GM12864 (cell line): ENCODE measurements at regions not wholly inside any gene's neighbourhood (a gene's known extent, or its start where the extent isn't known, plus 50 kb on each side); places are given as distances from the start of the nearest gene placed in this dataset.

ENCODE experiments used
- DNase-seq: peaks from one replicate; pipeline ENCODE4 v3.0.0-alpha.2; 2011; ENCODE audit warnings: low read depth
- H3K4me3 ChIP-seq: 2 replicates; pipeline ENCODE4 v1.5.1; 2011; ENCODE audit warnings: mild to moderate bottlenecking, low read depth, low read length, control low read depth
- TF ChIP-seq, protein P1 (sequence below): IDR thresholded peaks from 2 replicates; pipeline ENCODE4 v1.5.1; 2011; ENCODE audit warnings: low read depth, mild to moderate bottlenecking, moderate library complexity, low read length, control low read depth, inconsistent platforms; ENCODE audit errors: missing control alignments

DNA sequence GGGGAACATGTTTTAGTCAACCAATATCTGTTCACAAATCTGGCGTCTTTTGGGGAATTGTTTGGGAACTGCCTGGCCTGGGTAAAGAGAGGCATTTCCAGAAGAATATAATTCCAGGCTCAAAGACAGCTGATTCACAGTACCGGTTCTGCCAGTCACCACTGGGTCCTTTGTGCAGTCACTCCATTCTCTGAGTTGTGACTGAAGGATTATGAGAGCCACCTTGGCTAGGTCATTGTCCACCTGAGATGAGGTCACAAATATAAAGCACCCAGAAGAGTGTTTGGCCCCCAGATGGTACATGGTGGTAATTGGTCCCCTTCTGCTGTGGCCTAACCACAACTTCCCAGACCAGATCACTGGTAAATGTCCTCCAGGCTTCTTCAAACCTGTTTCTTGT, 121.0 kb upstream of the SPACA1 start:
- TF ChIP-seq, protein P1, sequence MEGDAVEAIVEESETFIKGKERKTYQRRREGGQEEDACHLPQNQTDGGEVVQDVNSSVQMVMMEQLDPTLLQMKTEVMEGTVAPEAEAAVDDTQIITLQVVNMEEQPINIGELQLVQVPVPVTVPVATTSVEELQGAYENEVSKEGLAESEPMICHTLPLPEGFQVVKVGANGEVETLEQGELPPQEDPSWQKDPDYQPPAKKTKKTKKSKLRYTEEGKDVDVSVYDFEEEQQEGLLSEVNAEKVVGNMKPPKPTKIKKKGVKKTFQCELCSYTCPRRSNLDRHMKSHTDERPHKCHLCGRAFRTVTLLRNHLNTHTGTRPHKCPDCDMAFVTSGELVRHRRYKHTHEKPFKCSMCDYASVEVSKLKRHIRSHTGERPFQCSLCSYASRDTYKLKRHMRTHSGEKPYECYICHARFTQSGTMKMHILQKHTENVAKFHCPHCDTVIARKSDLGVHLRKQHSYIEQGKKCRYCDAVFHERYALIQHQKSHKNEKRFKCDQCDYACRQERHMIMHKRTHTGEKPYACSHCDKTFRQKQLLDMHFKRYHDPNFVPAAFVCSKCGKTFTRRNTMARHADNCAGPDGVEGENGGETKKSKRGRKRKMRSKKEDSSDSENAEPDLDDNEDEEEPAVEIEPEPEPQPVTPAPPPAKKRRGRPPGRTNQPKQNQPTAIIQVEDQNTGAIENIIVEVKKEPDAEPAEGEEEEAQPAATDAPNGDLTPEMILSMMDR: no peak
- no peak for DNase-seq
- no peak overlapping the region for H3K4me3 ChIP-seq

DNA sequence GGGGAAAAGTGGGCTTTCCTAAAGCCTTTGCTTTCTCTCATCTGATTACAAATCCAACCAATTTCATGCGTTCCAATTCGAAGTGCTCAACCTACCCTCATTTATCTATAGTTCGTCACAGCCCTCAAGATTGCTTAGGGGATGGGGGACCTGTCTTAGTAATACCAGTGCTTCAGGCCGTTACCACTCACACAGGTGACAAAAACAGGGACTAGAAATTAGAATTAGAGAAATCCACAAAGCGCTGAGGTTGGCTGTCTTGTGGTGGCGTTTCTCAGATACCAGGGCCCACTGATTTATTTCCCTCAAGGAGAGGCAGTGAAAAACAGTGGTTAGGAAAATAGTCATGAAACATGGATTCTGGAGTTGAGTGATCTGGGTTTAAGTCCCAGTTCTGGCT, 121.6 kb upstream of the SPACA1 start:
- TF ChIP-seq, protein P1: no peak
- no peak for DNase-seq

DNA sequence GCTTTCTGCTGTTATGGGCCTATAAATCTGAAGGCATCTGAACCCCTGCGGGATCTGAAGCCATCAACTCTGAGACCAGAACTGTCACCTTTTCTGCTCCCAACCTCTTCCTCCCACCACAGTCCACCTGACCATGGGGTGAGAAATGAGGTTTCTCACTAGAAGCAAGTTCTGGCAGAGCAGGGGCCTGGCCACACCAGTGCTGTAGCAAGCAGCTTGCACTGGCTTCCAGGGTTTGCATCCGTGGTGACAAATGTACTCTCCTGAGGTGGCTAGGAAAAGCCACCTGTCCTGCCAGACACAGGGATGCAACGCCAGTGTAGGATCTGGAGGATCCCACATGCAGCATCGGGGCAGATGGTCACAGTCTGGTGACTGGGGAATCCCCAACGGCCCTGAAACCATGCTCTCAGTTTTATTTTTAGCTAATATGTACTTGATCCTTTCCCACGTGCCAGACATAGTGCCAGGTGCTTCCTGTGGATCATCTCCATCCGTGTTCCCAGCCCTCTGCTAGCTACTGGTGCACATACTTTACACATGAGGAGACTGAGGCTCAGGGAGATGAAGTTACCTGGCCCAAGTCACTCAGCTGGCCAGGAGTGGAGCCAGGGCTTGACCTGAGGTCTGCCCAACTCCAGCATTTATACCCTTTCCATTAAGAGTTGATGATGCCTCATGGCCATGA, 122.1 kb upstream of the SPACA1 start:
- TF ChIP-seq, protein P1: no peak
- DNase-seq: peak; percentile 60
- no peak overlapping the region for H3K4me3 ChIP-seq

More for the DNA sequence above, 121.6 kb upstream of the SPACA1 start:
- no peak overlapping the region for H3K4me3 ChIP-seq

DNA sequence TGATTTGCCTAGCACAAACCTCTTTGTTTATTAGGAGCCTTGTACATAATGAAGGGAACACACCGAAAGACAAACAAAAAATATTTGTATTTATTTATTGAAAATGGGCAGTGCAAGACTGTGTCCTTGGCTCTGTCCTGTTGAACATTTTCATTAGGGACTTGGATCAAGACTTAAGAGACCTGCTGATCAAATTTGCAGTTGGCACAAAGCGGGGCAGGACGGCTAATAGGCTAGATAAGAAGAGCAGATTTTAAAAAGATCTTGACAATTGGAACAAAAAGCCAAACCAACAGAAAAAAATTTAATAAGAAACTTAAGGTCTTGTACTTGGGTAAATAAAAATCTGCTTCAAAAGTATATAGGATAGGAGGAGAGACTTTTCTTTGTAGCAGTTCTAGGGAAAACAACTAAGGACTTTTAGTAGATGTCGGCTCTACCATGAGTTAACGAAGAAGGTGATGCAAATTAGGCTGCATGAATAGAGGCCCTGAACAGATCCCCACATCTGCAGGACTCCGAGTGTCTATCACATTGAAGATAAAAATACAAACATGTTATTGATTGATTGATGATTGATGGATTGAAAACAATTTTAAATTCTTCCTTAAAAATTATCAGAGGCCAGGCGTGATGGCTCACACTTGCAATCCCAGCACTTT, 124.1 kb upstream of the SPACA1 start:
- DNase-seq: no peak
- TF ChIP-seq, protein P1: no peak
- H3K4me3 ChIP-seq: no peak overlapping the region

DNA sequence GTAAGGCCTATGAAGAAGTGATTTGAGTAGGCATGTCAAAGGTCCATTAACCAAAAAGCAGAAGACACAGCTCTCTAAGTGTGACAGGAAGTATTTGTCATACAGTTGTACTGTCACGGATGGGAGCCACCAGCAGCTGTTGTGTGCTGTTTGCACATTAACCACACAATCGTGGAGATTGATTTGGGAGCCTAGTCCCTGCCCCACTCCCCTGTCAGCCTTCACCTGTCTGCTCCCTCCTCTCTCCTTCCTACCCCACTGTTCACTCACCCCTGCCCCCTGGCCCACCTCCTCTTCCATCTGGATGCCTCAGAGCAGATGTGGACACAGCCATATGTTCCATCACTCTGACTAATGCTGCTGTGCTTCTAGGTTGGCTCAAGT, 124.7 kb upstream of the SPACA1 start:
- DNase-seq: peak; percentile 83
- H3K4me3 ChIP-seq: no peak overlapping the region
- TF ChIP-seq, protein P1: no peak

DNA sequence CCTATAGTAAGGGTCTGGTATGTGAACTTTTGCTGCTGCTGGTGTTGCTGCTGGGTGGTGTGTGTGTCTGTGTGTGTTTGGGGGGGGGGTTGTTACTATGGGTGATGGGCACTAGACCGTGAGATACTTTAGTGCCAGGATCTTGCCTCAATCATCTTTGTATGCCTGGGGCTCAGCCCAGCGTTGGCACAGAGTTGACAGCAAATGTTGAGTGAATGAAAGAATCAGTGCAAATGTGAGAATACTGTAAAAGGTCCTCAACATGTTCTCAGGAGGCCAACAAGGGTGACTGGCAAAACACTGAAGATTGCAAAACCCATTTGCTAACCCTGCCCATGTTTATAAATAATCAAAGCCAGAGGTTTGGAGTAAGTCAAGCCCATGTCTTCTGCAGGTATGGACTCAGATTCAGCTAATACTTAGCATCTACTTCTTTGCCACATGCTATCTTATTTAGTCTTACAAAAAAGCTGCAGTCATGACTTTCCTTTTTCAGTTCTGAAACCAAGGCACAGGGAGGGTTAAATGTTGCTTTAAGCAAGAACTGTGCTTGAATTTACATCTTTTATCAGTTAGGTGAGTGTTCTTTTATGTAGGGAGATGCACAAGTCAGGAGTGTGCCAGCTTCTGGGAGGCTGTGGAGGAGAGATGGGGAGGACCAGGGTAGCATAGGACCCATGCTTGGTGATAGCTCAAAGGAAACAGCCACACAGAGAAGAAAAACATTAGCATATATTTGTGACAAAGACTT, 125.3 kb upstream of the SPACA1 start:
- no peak overlapping the region for H3K4me3 ChIP-seq
- TF ChIP-seq, protein P1: no peak
- DNase-seq: no peak
